ENCODE measurements at regions not wholly inside any gene's neighbourhood (a gene's known extent, or its start where the extent isn't known, plus 50 kb on each side); places are given as distances from the start of the nearest gene placed in this dataset.
"Not testable (repeated sequence)": the region's sequence is repeated elsewhere in the genome, so short reads cannot be mapped to it uniquely, and the experiment has no call there.

DNA sequence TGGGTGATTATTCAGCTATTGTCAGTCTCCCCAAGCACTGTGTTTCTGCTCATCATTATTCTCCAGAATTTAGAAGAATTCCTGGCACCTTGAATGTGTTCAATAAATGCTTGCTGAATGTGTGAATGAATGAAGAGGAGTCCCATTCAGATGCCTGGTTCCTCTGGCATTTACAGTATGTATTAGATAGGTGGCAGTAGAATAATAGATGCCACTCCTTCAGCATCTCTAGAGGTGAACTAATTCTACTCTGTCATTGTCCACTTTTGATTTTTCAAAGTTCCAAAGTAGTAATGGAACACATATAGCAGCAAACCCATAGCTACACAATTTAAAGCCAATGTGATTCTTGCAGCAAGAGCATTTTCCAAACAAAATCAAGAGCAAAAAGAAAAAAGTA lies 118.9 kb upstream of the CEP162 start:
- no peak for DNase-seq

- no peak for DNase-seq
Measured at GRCh38 chr6:84344005-84344404, 116.6 kb upstream of the CEP162 start.

GRCh38 chr6:84340422-84340821 lies 113.0 kb upstream of the CEP162 start:
- DNase-seq = no peak

DNA sequence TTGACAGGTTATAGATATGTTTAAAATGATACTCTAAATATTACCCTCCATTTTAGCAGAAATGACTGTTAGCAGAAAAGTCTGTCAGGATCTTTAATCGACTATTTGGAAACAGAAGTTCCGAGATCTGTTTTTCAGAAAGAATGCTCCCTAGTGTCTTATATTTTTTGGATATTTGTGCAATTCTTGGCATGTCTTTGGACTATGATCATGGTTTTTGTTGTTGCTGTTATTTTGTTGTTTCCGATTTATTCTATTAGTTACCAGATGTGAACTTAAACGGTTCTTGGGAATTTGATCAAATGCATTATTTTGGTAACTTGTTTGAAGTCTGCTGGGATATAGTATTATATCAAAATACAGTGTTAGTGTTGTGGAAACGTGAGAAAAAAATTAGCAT lies 106.4 kb upstream of the CEP162 start:
- DNase-seq = no peak

DNA sequence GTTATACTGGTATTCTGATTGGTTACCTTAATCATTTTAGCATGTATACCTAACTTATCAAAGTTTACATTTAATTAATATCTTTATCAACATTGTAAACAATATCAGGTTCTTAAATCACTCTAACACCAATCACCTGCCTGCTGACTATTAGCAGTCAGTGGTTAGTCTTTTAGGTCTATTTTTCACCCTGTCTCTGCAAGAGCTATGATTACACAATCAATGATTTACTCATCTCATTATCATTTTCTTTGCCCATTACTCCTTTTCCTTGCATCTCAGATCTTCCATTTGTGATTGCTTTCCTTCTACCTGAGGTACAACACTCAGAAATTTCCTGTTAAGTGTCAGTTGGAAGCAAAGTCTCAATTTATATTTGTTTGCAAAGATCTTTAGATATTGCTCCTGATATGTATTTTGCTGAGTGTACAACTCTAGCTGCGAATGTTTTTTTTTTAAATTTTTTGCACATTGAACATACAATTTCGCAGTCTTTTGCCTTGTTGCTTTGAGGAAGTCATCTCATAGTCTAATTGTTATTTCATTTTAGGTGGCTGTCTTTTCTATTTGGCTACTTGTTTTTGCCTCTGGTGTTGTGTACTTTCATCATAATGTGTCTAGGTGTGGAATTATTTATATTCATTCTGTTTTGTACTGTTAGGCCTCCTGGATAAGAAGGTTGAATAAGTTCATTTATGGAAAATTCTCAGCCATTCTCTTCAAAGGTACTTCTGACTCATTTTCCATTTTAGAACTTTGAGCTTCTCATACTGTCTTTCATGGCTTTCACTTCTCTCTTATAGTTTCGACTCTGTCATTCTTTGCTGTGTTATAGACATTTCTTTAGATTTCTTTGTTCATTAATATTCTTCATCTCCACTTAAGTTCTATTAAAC lies 104.9 kb upstream of the CEP162 start:
- no peak for DNase-seq

DNA sequence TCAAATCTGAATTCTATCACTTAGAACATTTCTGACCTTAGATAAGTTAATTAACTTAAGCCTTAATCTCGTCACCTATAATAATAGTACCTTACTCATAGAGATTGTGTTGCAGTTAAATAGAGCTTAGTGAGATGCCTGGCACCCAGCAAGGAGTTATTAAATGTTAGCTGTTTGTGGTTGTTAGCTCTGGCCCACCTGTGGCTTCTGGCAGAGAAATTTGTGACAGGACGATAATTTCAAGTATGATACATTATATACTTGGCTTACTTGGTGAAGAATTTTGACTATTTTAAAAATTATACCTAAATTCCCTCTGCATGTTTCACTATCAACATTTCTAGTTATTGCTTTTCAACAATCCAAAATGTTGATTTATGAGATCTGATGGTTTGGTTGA lies 102.9 kb upstream of the CEP162 start:
- DNase-seq = no peak

- DNase-seq = no peak
Measured at GRCh38 chr6:84329516-84329915, 102.1 kb upstream of the CEP162 start.

GRCh38 chr6:84329077-84329476 lies 101.6 kb upstream of the CEP162 start:
- no peak for DNase-seq

DNA sequence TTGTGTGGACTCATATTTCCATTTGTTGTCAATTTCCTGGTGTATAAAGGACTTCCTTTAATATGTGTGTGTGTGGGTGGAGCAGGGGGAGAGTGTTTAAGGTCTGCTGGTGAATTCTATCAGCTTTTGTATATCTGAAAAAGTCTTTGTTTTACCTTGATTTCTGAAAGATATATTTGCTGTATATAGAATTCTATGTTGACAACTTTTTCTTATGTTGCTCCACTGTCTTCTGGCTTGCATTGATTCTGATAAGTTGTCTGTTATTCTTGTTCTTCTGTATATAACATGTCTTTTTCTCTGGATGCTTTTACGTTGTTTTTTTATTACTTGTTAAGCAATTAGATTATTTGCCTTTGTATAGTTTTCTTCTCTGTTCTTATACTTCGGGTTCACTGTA lies 90.0 kb upstream of the CEP162 start:
- no peak for DNase-seq

GRCh38 chr6:84314377-84314898 lies 87.0 kb upstream of the CEP162 start:
- DNase-seq = no peak

DNA sequence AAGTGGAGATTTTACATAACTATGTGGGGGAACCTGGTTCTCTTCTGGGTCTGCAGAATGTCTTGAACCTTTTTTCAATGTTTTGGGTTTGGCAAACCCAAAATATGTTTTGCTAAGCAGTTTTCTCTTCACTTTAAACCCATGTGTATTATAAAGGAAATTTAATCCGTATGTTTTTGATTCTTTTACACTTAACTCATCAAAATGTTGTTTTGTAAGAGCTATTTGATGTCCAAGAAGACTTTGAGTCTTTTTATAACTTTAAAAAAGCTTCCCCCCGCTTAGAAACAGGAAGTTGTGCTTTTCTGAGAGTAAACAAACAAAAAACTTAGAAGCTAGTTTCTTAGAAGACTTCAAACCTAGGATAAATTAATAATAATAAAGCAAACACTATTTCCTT lies 81.9 kb upstream of the CEP162 start:
- no peak for DNase-seq

DNA sequence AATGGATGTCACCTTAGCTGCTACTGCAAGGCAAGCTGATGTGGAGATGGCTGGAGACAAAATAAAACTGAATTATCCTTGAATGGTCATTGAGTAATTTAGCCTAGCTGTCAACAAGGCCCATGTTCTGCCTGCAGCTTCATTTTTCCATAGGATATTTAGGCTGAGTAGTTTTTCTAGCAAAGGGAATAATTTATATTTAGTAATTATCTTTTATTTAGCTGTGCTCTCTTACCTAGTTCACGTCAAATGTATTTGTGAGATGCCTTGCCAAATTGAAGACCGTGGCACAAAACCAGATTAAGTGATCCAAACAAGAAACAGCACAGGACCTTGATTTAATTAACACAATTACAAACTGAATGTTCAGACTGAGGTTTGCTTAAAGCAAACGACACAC lies 77.4 kb upstream of the CEP162 start:
- DNase-seq = no peak

DNA sequence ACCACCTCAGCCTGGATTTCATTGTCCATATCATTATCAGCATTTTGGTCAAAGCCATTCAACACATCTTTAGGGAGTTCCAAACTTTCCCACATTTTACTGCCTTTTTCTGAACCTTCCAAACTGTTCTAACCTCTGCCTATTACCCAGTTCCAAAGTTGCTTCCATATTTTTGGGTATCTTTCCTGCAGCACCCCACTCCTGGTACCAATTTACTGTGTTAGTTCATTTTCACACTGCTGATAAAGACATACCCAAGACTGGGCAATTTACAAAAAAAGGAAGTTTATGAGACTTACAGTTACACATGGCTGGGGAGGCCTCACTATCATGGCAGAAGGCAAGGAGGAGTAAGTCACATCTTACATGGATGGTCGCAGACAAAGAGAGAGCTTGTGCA lies 63.6 kb upstream of the CEP162 start:
- DNase-seq = not testable (repeated sequence)

DNA sequence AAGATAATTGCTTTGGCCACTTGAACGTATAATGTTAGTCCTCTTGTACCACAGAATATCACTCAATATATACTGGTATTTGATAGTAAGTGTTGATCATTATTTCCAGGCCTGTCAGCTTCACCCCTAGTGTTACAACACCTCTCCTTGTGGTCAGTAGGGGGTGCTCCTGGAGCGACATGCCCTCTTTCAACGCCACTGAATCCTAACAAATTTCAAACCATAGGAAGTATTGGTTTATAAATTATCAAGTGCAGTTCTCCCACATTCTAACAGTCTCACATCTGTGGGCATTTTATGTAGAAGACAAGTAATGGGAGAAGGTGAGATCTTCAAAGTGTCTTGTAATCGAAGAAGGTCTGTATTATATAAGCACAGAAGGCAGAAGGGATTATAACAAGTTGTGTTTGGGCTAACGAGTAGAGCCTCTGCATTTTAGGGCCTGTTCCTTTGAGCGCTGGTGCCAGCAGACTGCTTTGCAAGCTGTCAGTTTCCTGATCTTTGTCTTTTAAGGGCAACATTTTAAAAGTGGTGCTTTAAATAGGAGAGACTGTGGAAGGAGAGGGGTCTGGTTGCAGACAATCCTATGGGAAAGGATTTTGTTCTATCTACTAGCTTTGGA lies 57.1 kb upstream of the CEP162 start:
- no peak for DNase-seq

DNA sequence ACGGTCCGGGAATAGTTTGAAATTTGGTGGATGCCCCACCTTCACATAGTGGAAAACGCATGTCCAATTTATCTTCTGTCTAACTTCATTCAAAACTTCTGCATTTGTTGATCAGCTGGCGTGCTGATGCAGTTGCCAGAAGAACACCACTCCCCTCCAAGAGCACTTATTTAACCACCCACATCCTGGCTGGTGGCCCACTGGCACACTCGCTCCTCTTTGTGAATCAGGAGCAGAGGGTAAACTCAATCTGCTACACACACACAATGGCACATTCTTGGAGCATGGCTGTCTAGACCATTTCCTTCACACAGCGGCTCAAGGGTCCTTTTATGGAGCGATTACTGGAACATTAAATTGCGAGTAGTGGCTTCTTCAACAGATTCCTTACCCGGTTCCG lies 55.1 kb upstream of the CEP162 start:
- DNase-seq = no peak

- no peak for DNase-seq
Measured at GRCh38 chr6:84280639-84281038, 53.2 kb upstream of the CEP162 start.

DNA sequence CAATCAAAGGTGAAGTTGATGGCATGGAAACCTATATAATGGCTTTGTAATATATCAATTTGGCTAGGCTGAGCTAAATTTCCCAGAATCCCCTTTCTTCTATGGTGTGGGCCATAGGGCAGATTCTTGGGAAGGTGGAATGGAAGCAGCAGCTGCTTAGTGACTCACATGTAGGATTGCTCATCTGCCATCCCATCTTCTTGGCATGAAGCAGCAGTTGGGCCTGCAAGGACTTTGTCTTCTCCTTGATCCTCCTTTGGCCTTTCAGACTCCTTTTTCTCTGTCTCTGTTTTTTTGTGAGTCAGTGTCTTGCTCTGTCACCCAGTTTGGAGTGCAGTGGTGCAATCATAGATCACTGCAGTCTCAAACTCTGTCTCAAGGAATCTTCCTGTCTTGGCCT lies 52.6 kb upstream of the CEP162 start:
- DNase-seq = no peak

- no peak for DNase-seq
Measured at GRCh38 chr6:84278321-84278998, 51.0 kb upstream of the CEP162 start.
